ENCODE measurements at regions not wholly inside any gene's neighbourhood (a gene's known extent, or its start where the extent isn't known, plus 50 kb on each side); places are given as distances from the start of the nearest gene placed in this dataset.
"Not testable (repeated sequence)": the region's sequence is repeated elsewhere in the genome, so short reads cannot be mapped to it uniquely, and the experiment has no call there.

GRCh38 chr7:108653526-108653925, 83.9 kb downstream of the DNAJB9 start:
- H3K36me3 ChIP-seq (ENCODE audit: control insufficient read depth, insufficient read depth, low read length): no peaks in the 10 kb centered on the region
- no peak for DNase-seq (ENCODE audit: extremely low read depth, insufficient read length)
- TF ChIP-seq, protein P1, sequence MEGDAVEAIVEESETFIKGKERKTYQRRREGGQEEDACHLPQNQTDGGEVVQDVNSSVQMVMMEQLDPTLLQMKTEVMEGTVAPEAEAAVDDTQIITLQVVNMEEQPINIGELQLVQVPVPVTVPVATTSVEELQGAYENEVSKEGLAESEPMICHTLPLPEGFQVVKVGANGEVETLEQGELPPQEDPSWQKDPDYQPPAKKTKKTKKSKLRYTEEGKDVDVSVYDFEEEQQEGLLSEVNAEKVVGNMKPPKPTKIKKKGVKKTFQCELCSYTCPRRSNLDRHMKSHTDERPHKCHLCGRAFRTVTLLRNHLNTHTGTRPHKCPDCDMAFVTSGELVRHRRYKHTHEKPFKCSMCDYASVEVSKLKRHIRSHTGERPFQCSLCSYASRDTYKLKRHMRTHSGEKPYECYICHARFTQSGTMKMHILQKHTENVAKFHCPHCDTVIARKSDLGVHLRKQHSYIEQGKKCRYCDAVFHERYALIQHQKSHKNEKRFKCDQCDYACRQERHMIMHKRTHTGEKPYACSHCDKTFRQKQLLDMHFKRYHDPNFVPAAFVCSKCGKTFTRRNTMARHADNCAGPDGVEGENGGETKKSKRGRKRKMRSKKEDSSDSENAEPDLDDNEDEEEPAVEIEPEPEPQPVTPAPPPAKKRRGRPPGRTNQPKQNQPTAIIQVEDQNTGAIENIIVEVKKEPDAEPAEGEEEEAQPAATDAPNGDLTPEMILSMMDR (IDR thresholded peaks at IDR 0.05; ENCODE audit: insufficient read depth, low read length, poor library complexity, severe bottlenecking): no peak
- no peak overlapping the region for H3K4me3 ChIP-seq (replicated peaks; ENCODE audit: low read depth, low read length)
- no peaks in the 10 kb centered on the region for H3K27me3 ChIP-seq (replicated peaks; ENCODE audit: control insufficient read depth, insufficient read depth, low read length)

- DNase-seq (ENCODE audit: extremely low read depth, insufficient read length); H3K36me3 ChIP-seq (ENCODE audit: control insufficient read depth, insufficient read depth, low read length); H3K4me3 ChIP-seq (replicated peaks; ENCODE audit: low read depth, low read length); H3K27me3 ChIP-seq (replicated peaks; ENCODE audit: control insufficient read depth, insufficient read depth, low read length): not testable (repeated sequence)
These were observed 87.6 kb downstream of the DNAJB9 start for GRCh38 chr7:108657140-108657726.

DNA sequence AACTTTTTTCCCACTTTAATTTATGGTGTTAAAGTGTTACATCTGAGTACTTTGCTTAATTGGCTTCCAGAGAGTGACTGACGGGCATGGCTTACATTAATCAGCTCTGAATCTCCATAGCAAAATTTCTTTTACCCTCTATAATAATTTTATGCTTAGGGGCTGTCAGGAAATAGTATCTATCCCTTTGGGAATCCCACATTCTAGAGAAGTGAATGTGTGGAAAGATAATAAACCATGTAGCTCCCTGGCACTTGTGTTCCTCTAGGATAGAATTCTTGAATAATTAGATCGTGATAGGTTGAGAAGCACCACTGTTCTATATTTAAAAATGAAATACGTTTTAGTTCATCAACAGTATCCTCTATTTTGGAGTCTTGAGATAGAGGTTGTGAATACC, 89.6 kb downstream of the DNAJB9 start:
- Histone ChIP-seq H3K4me3 (replicated peaks; ENCODE audit: low read depth, low read length) (no peak overlapping the region), H3K27me3 (replicated peaks; ENCODE audit: control insufficient read depth, insufficient read depth, low read length) (no peaks in the 10 kb centered on the region; the same call in 1 of the 2 replicates), H3K36me3 (ENCODE audit: control insufficient read depth, insufficient read depth, low read length) (no peaks in the 10 kb centered on the region)
- TF ChIP-seq, protein P1 (IDR thresholded peaks at IDR 0.05; ENCODE audit: insufficient read depth, low read length, poor library complexity, severe bottlenecking): no peak
- no peak for DNase-seq (ENCODE audit: extremely low read depth, insufficient read length)

DNA sequence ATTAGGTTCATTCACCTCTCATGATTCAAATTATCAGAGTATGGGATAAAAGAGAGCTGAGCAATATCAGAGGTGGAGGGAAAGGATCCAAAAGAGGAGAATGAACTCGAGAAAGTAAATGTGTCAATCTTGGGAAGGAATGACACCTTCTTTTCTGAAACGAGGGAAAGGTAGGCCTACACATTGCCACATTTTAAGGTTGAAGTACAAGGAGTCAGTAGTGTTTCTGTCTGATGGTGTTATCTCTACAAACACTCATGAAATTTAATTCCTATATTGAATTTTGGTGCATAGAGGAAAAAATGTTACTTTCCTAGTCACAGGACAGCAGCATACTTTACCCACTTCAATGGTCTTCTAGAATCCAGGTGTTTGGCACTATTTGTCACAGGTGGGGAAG, 90.2 kb downstream of the DNAJB9 start:
- Histone ChIP-seq H3K4me3 (replicated peaks; ENCODE audit: low read depth, low read length) (no peak overlapping the region), H3K27me3 (replicated peaks; ENCODE audit: control insufficient read depth, insufficient read depth, low read length) (no peaks in the 10 kb centered on the region; the same call in 1 of the 2 replicates), H3K36me3 (ENCODE audit: control insufficient read depth, insufficient read depth, low read length) (no peaks in the 10 kb centered on the region)
- TF ChIP-seq, protein P1 (IDR thresholded peaks at IDR 0.05; ENCODE audit: insufficient read depth, low read length, poor library complexity, severe bottlenecking): no peak
- DNase-seq (ENCODE audit: extremely low read depth, insufficient read length): no peak

DNA sequence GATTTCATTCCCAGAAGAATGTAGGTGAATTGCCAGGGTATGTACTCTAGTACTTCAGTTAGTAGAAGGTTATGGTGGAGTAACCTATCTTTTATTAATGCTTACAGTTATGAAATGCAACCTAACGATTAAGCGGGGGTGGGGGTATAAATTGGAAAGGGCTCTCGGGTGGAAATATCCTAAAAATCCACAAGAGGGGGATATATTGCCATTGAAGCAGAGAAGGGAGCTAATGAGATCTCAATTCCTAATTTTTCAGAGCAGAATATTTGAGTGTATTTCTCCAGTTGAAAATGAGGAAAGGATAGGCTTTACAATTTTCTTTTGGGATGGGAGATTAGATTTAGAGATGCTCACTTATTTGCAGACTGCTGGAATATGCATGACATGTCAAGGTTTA, 90.8 kb downstream of the DNAJB9 start:
- Histone ChIP-seq H3K36me3 (ENCODE audit: control insufficient read depth, insufficient read depth, low read length) (no peaks in the 10 kb centered on the region), H3K27me3 (replicated peaks; ENCODE audit: control insufficient read depth, insufficient read depth, low read length) (no peaks in the 10 kb centered on the region; the same call in 1 of the 2 replicates), H3K4me3 (replicated peaks; ENCODE audit: low read depth, low read length) (no peak overlapping the region)
- TF ChIP-seq, protein P1 (IDR thresholded peaks at IDR 0.05; ENCODE audit: insufficient read depth, low read length, poor library complexity, severe bottlenecking): no peak
- no peak for DNase-seq (ENCODE audit: extremely low read depth, insufficient read length)

GRCh38 chr7:108662783-108663362, 93.2 kb downstream of the DNAJB9 start:
- TF ChIP-seq, protein P1 (IDR thresholded peaks at IDR 0.05; ENCODE audit: insufficient read depth, low read length, poor library complexity, severe bottlenecking): no peak
- H3K36me3 ChIP-seq (ENCODE audit: control insufficient read depth, insufficient read depth, low read length): no peaks in the 10 kb centered on the region
- no peak overlapping the region for H3K4me3 ChIP-seq (replicated peaks; ENCODE audit: low read depth, low read length)
- H3K27me3 ChIP-seq (replicated peaks; ENCODE audit: control insufficient read depth, insufficient read depth, low read length): no peaks in the 10 kb centered on the region; the same call in 1 of the 2 replicates
- no peak for DNase-seq (ENCODE audit: extremely low read depth, insufficient read length)
